ENCODE measurements at regions not wholly inside any gene's neighbourhood (a gene's known extent, or its start where the extent isn't known, plus 50 kb on each side); places are given as distances from the start of the nearest gene placed in this dataset.

DNA sequence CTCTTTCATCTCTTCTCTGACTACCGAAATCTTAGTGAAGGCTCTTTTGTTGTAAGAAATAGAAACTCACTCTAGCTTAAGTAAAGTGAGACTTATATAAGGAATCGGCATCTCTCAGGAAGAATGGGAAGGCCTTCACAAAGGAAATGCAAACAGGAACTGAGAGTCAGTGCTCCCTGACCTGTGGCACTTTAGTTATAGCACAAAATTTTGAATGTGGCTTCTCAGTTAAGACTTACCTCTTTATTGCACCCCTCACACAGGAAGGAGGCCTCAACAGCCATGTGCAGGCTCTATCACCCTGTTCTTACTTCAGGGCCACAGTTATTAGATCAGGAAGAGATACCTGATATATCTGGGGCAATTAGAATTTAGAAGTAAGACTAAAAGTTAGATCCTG is 224.7 kb upstream of the EGLN3 start:
- no peaks in the 10 kb centered on the region for H3K27me3 ChIP-seq (ENCODE audit: control insufficient read depth, extremely low read depth, insufficient read depth, low read length)
- DNase-seq (ENCODE audit: low read depth, low spot score) (no peak), FAIRE-seq (no peak)
- H3K4me3 ChIP-seq (ENCODE audit: control insufficient read depth in 2 of 3, extremely low read depth in 1 of 3, insufficient read depth in 2 of 3, low read depth in 1 of 3, low read length in 3 of 3): no peak overlapping the region
- dilution Hi-C loops (cut with MboI; ENCODE audit: extremely low pct_ligation_motif_present, low sequenced_read_pairs): no loop called here
- no peak overlapping the region for H3K4me2 ChIP-seq (ENCODE audit: control insufficient read depth, extremely low read depth, insufficient read depth, low read depth, low read length)
- TF ChIP-seq EZH2 (IDR thresholded peaks at IDR 0.05; ENCODE audit: low read length): no peak
- no peak for TF ChIP-seq CTCF (optimal IDR thresholded peaks at IDR 0.05 in 1 of 3, IDR thresholded peaks at IDR 0.05 in 1 of 3, conservative IDR thresholded peaks at IDR 0.05 in 1 of 3; ENCODE audit: extremely low read depth in 1 of 3, insufficient read depth in 2 of 3, low read length in 3 of 3)
- no peaks in the 10 kb centered on the region for H3K4me1 ChIP-seq (ENCODE audit: control insufficient read depth, extremely low read depth, insufficient read depth, low read length)
- no peak overlapping the region for H2AFZ ChIP-seq (ENCODE audit: control insufficient read depth, low read length)
- no peaks in the 10 kb centered on the region for H4K20me1 ChIP-seq (ENCODE audit: control insufficient read depth, extremely low read depth, insufficient read depth, low read length)
- no peak overlapping the region for H3K27ac ChIP-seq (ENCODE audit: control insufficient read depth, insufficient read depth, low read length)
- no peaks in the 10 kb centered on the region for H3K9me3 ChIP-seq (ENCODE audit: control insufficient read depth, low read depth, low read length)
- no peaks in the 10 kb centered on the region for H3K79me2 ChIP-seq (ENCODE audit: control insufficient read depth, insufficient read depth, low read length)
- H3K9ac ChIP-seq (ENCODE audit: control insufficient read depth, extremely low read depth, insufficient read depth, low read length): no peak overlapping the region
- no peaks in the 10 kb centered on the region for H3K9me1 ChIP-seq (ENCODE audit: control insufficient read depth, extremely low read depth, insufficient read depth, low read length)
- H3K36me3 ChIP-seq (ENCODE audit: control insufficient read depth in 2 of 2, extremely low read depth in 1 of 2, insufficient read depth in 2 of 2, low read length in 2 of 2): no peaks in the 10 kb centered on the region

- DNase-seq (ENCODE audit: low read depth, low spot score): no peak
Observed at GRCh38 chr14:34174973-34175372, 224.1 kb upstream of the EGLN3 start.

More at GRCh38 chr14:34174973-34175372, 224.1 kb upstream of the EGLN3 start:
- dilution Hi-C loops (cut with MboI; ENCODE audit: extremely low pct_ligation_motif_present, low sequenced_read_pairs): no loop called here
- no peaks in the 10 kb centered on the region for H3K4me1 ChIP-seq (ENCODE audit: control insufficient read depth, extremely low read depth, insufficient read depth, low read length)
- H3K9me1 ChIP-seq (ENCODE audit: control insufficient read depth, extremely low read depth, insufficient read depth, low read length): no peaks in the 10 kb centered on the region
- no peak overlapping the region for H3K9ac ChIP-seq (ENCODE audit: control insufficient read depth, extremely low read depth, insufficient read depth, low read length)
- no peak overlapping the region for H3K4me2 ChIP-seq (ENCODE audit: control insufficient read depth, extremely low read depth, insufficient read depth, low read depth, low read length)
- H3K9me3 ChIP-seq (ENCODE audit: control insufficient read depth, low read depth, low read length): no peaks in the 10 kb centered on the region
- H3K27me3 ChIP-seq (ENCODE audit: control insufficient read depth, extremely low read depth, insufficient read depth, low read length): no peaks in the 10 kb centered on the region
- no peak for FAIRE-seq
- TF ChIP-seq CTCF (optimal IDR thresholded peaks at IDR 0.05 in 1 of 3, IDR thresholded peaks at IDR 0.05 in 1 of 3, conservative IDR thresholded peaks at IDR 0.05 in 1 of 3; ENCODE audit: extremely low read depth in 1 of 3, insufficient read depth in 2 of 3, low read length in 3 of 3): no peak
- TF ChIP-seq EZH2 (IDR thresholded peaks at IDR 0.05; ENCODE audit: low read length): no peak
- no peak overlapping the region for H3K27ac ChIP-seq (ENCODE audit: control insufficient read depth, insufficient read depth, low read length)
- no peaks in the 10 kb centered on the region for H3K79me2 ChIP-seq (ENCODE audit: control insufficient read depth, insufficient read depth, low read length)
- H4K20me1 ChIP-seq (ENCODE audit: control insufficient read depth, extremely low read depth, insufficient read depth, low read length): no peaks in the 10 kb centered on the region
- no peak overlapping the region for H2AFZ ChIP-seq (ENCODE audit: control insufficient read depth, low read length)
- H3K36me3 ChIP-seq (ENCODE audit: control insufficient read depth in 2 of 2, extremely low read depth in 1 of 2, insufficient read depth in 2 of 2, low read length in 2 of 2): no peaks in the 10 kb centered on the region
- no peak overlapping the region for H3K4me3 ChIP-seq (ENCODE audit: control insufficient read depth in 2 of 3, extremely low read depth in 1 of 3, insufficient read depth in 2 of 3, low read depth in 1 of 3, low read length in 3 of 3)

Data from keratinocyte (primary cell).